K562 (cell line): ENCODE measurements at regions not wholly inside any gene's neighbourhood (a gene's known extent, or its start where the extent isn't known, plus 50 kb on each side); places are given as distances from the start of the nearest gene placed in this dataset.

ENCODE experiments used
- EP300 ChIP-seq: IDR thresholded peaks from 2 replicates; pipeline ENCODE4 v1.6.1; 2012; ENCODE audit warnings: low read length, improper control_type of control experiment
- KLF6 ChIP-seq: fragments of 250-450 bp; sonication (Bioruptor Pico); IDR thresholded peaks from 2 replicates; pipeline ENCODE4 v1.4.0; 2020; ENCODE audit warnings: mild to moderate bottlenecking, moderate library complexity, borderline replicate concordance

DNA sequence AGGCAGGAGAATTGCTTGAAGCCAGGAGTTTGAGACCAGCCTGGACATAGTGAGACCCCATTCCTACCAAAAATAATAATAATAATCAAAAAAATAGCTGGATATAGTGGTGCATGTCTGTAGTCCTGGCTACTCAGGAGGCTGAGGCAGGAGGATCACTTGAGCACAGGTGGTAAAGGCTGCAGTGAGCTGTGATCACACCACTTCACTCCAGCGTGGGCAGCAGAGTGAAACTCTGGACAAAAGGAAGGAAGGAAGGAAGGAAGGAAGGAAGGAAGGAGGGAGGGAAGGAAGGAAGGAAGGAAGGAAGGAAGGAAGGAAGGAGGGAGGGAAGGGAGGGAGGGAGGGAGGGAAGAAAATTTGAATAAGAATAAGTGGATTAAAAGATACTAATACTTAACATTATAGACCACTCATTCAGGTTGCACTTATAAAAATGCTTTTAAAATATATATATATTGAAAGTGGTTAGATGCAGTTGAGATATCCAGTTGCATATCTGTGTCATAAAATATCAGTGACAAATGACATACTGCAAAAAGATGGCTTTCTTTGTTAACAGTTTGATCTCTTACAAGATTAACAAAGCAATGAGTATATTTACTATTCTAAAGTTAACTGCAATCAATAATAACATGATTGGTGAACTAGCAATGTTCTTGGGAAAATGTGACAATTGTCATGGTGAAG, 702.4 kb downstream of the CPS1 start:
- no peak for TF ChIP-seq KLF6 (CRISPR knock-in tag)
- TF ChIP-seq EP300, result no peak
